ENCODE measurements at regions not wholly inside any gene's neighbourhood (a gene's known extent, or its start where the extent isn't known, plus 50 kb on each side); places are given as distances from the start of the nearest gene placed in this dataset.

DNA sequence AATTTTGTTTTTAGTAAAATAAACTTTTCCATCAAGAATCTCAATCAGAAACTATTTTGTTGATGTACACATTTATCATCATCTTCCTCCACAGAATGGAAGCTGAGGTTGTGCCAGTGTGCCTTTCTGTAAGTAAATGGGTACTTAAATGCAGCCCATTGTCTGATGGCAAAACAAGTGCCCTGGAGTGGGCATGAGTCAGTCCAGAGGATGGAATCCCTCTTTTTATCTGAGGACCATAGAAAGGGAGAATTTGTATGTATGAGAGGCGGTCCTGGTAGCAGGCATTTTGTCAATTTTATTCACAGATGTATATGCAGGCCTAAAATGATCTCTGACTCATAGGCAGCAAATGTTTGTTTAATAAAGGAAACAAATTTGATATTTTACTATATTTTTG, 102.1 kb upstream of the MAGI2 start:
- no peak for TF ChIP-seq EZH2 (optimal IDR thresholded peaks at IDR 0.05; ENCODE audit: low read depth, low read length)
- TF ChIP-seq, protein P1, sequence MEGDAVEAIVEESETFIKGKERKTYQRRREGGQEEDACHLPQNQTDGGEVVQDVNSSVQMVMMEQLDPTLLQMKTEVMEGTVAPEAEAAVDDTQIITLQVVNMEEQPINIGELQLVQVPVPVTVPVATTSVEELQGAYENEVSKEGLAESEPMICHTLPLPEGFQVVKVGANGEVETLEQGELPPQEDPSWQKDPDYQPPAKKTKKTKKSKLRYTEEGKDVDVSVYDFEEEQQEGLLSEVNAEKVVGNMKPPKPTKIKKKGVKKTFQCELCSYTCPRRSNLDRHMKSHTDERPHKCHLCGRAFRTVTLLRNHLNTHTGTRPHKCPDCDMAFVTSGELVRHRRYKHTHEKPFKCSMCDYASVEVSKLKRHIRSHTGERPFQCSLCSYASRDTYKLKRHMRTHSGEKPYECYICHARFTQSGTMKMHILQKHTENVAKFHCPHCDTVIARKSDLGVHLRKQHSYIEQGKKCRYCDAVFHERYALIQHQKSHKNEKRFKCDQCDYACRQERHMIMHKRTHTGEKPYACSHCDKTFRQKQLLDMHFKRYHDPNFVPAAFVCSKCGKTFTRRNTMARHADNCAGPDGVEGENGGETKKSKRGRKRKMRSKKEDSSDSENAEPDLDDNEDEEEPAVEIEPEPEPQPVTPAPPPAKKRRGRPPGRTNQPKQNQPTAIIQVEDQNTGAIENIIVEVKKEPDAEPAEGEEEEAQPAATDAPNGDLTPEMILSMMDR (IDR thresholded peaks at IDR 0.05; ENCODE audit: low read length), result no peak
